ENCODE measurements at regions not wholly inside any gene's neighbourhood (a gene's known extent, or its start where the extent isn't known, plus 50 kb on each side); places are given as distances from the start of the nearest gene placed in this dataset.

DNA sequence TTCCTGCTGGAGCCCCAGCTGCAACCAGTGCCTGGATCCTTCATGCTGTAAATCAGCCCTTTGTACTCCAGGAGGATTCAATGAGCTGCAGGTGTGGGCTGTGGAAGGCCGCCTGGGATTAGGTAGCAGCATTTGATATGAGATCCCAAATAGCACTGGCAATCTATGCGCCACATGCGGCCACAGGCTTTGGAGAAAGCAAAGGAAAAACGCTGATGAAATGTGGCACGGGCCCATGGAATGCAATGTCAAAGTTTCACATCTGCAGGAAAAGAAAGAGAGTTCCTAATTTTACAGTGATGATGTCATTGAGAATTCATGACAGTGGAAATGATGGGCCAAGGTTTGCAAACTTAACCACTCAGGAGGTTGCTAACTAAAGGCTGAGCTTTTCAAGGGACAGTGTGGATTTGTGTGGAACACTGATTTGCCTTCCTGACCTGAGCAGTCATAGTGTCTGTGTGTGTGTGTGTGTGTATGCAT is 216.4 kb upstream of the OSR1 start:
- TF ChIP-seq EZH2 (IDR thresholded peaks at IDR 0.05; ENCODE audit: insufficient read depth, poor library complexity, severe bottlenecking) (no peak), EZH2phosphoT487 (IDR thresholded peaks at IDR 0.05; ENCODE audit: insufficient read depth, low read depth) (no peak)
